Dendritic cell treated with granulocyte-macrophage colony-stimulating factor and Interleukin-4, amounts not matched to agents 40 ng/mL and 50 ng/mL, for 4 days (primary cell): ENCODE measurements at regions not wholly inside any gene's neighbourhood (a gene's known extent, or its start where the extent isn't known, plus 50 kb on each side); places are given as distances from the start of the nearest gene placed in this dataset.
A peak's percentile ranks its signal among the peaks of the same experiment; 100 is the strongest.

Experiments used
- H3K27ac Mint-ChIP-seq: one replicate; pipeline ENCODE4 v1.8.0; 2022; ENCODE audit warnings: mild to moderate bottlenecking, mixed read lengths
- H3K27me3 Mint-ChIP-seq: one replicate; pipeline ENCODE4 v1.8.0; 2022; ENCODE audit warnings: mild to moderate bottlenecking, mixed read lengths
- H3K36me3 Mint-ChIP-seq: one replicate; pipeline ENCODE4 v1.8.0; 2022; ENCODE audit warnings: low read depth, mixed read lengths
- H3K4me1 Mint-ChIP-seq: one replicate; pipeline ENCODE4 v1.8.0; 2022; ENCODE audit warnings: low read depth, mixed read lengths
- H3K4me3 Mint-ChIP-seq: one replicate; pipeline ENCODE4 v1.8.0; 2022; ENCODE audit warnings: mild to moderate bottlenecking, moderate library complexity, mixed read lengths
- H3K9me3 Mint-ChIP-seq: one replicate; pipeline ENCODE4 v1.8.0; 2022; ENCODE audit warnings: mixed read lengths
- intact Hi-C: fragments of 100-400 bp; cut with micrococcal nuclease; formaldehyde crosslinking; loops from one replicate; pipeline ENCODE4 v1.15.0; 2022

- peaks cover 75% of the 10 kb centered on the region for H3K4me1 Mint-ChIP-seq
- no peaks in the 10 kb centered on the region for H3K36me3 Mint-ChIP-seq
- no peaks in the 10 kb centered on the region for H3K9me3 Mint-ChIP-seq
- H3K27me3 Mint-ChIP-seq: peaks cover 14% of the 10 kb centered on the region
- no peak overlapping the region for H3K4me3 Mint-ChIP-seq
- peak overlapping the region; percentile 22 for H3K27ac Mint-ChIP-seq
- intact Hi-C loops: no loop called here
Measured at GRCh38 chr19:28486473-28486872, 726.5 kb downstream of the UQCRFS1 start.

- peak overlapping the region; percentile 45 for H3K27ac Mint-ChIP-seq
- H3K36me3 Mint-ChIP-seq: no peaks in the 10 kb centered on the region
- no peaks in the 10 kb centered on the region for H3K9me3 Mint-ChIP-seq
- intact Hi-C loops: no loop called here
- no peak overlapping the region for H3K4me3 Mint-ChIP-seq
- H3K27me3 Mint-ChIP-seq: peaks cover 14% of the 10 kb centered on the region
- peaks cover 86% of the 10 kb centered on the region for H3K4me1 Mint-ChIP-seq
Measured at GRCh38 chr19:28485292-28485691, 727.7 kb downstream of the UQCRFS1 start.

- Mint-ChIP-seq H3K27me3 (peaks cover 14% of the 10 kb centered on the region), H3K4me1 (peaks cover 80% of the 10 kb centered on the region), H3K27ac (peak overlapping the region; percentile 71), H3K4me3 (no peak overlapping the region), H3K36me3 (no peaks in the 10 kb centered on the region), H3K9me3 (no peaks in the 10 kb centered on the region)
- intact Hi-C loops: no loop called here
Measured at GRCh38 chr19:28483197-28483596, 729.8 kb downstream of the UQCRFS1 start.

GRCh38 chr19:28482221-28482620, 730.7 kb downstream of the UQCRFS1 start:
- no peaks in the 10 kb centered on the region for H3K36me3 Mint-ChIP-seq
- H3K27ac Mint-ChIP-seq: peak overlapping the region; percentile 42
- peaks cover 8% of the 10 kb centered on the region for H3K27me3 Mint-ChIP-seq
- peaks cover 74% of the 10 kb centered on the region for H3K4me1 Mint-ChIP-seq
- no peak overlapping the region for H3K4me3 Mint-ChIP-seq
- H3K9me3 Mint-ChIP-seq: no peaks in the 10 kb centered on the region
- intact Hi-C loops: no loop called here

- H3K4me1 Mint-ChIP-seq: peaks cover 72% of the 10 kb centered on the region
- H3K4me3 Mint-ChIP-seq: no peak overlapping the region
- peaks cover 8% of the 10 kb centered on the region for H3K27me3 Mint-ChIP-seq
- H3K36me3 Mint-ChIP-seq: no peaks in the 10 kb centered on the region
- intact Hi-C loops: no loop called here
- no peaks in the 10 kb centered on the region for H3K9me3 Mint-ChIP-seq
- H3K27ac Mint-ChIP-seq: peak overlapping the region; percentile 88
Measured at GRCh38 chr19:28481674-28482073, 731.3 kb downstream of the UQCRFS1 start.

- Mint-ChIP-seq H3K4me3 (no peak overlapping the region), H3K9me3 (no peaks in the 10 kb centered on the region), H3K36me3 (no peaks in the 10 kb centered on the region), H3K27me3 (peaks cover under 1% of the 10 kb centered on the region), H3K27ac (peak overlapping the region; percentile 6), H3K4me1 (peaks cover 71% of the 10 kb centered on the region)
- intact Hi-C loops: no loop called here
Measured at GRCh38 chr19:28475525-28475924, 737.4 kb downstream of the UQCRFS1 start.

- peak overlapping the region; percentile 63 for H3K27ac Mint-ChIP-seq
- H3K4me3 Mint-ChIP-seq: no peak overlapping the region
- peaks cover 5% of the 10 kb centered on the region for H3K27me3 Mint-ChIP-seq
- no peaks in the 10 kb centered on the region for H3K9me3 Mint-ChIP-seq
- intact Hi-C loops: no loop called here
- no peaks in the 10 kb centered on the region for H3K36me3 Mint-ChIP-seq
- peaks cover 81% of the 10 kb centered on the region for H3K4me1 Mint-ChIP-seq
Measured at GRCh38 chr19:28472843-28473242, 740.1 kb downstream of the UQCRFS1 start.

GRCh38 chr19:28471731-28472510, 741.0 kb downstream of the UQCRFS1 start:
- Mint-ChIP-seq H3K27me3 (peaks cover 8% of the 10 kb centered on the region), H3K4me3 (no peak overlapping the region)

GRCh38 chr19:28469544-28469943, 743.4 kb downstream of the UQCRFS1 start:
- Mint-ChIP-seq H3K4me3 (no peak overlapping the region), H3K27me3 (peaks cover 8% of the 10 kb centered on the region), H3K9me3 (no peaks in the 10 kb centered on the region), H3K27ac (peak overlapping the region; percentile 37), H3K4me1 (peaks cover 74% of the 10 kb centered on the region), H3K36me3 (no peaks in the 10 kb centered on the region)
- intact Hi-C loops: loop anchor here (5.0 kb wide), 1 partner anchor 33 kb away; no protein-coding TSS in a partner anchor

More at GRCh38 chr19:28471731-28472510, 741.0 kb downstream of the UQCRFS1 start:
- Mint-ChIP-seq H3K27ac (peak overlapping the region; percentile 63), H3K4me1 (peaks cover 82% of the 10 kb centered on the region), H3K9me3 (no peaks in the 10 kb centered on the region), H3K36me3 (no peaks in the 10 kb centered on the region)
- intact Hi-C loops: no loop called here

- intact Hi-C loops: loop anchor here (5.0 kb wide), 1 partner anchor 33 kb away; no protein-coding TSS in a partner anchor
- no peaks in the 10 kb centered on the region for H3K36me3 Mint-ChIP-seq
- H3K27me3 Mint-ChIP-seq: peaks cover 9% of the 10 kb centered on the region
- H3K4me1 Mint-ChIP-seq: peaks cover 69% of the 10 kb centered on the region
- no peak overlapping the region for H3K4me3 Mint-ChIP-seq
- H3K9me3 Mint-ChIP-seq: no peaks in the 10 kb centered on the region
- H3K27ac Mint-ChIP-seq: peak overlapping the region; percentile 54
Measured at GRCh38 chr19:28468701-28469459, 744.1 kb downstream of the UQCRFS1 start.

- H3K4me3 Mint-ChIP-seq: no peak overlapping the region
- no peak overlapping the region for H3K27ac Mint-ChIP-seq
- intact Hi-C loops: loop anchor here (1.0 to 5.0 kb wide), 2 partner anchors 36 to 167 kb away; no protein-coding TSS in a partner anchor
- no peaks in the 10 kb centered on the region for H3K9me3 Mint-ChIP-seq
- no peaks in the 10 kb centered on the region for H3K36me3 Mint-ChIP-seq
- H3K4me1 Mint-ChIP-seq: peaks cover 50% of the 10 kb centered on the region
- peaks cover 9% of the 10 kb centered on the region for H3K27me3 Mint-ChIP-seq
Measured at GRCh38 chr19:28466107-28467045, 746.6 kb downstream of the UQCRFS1 start.

GRCh38 chr19:28465371-28466086, 747.4 kb downstream of the UQCRFS1 start:
- intact Hi-C loops: loop anchor here (1.0 to 5.0 kb wide), 2 partner anchors 37 to 168 kb away; no protein-coding TSS in a partner anchor
- H3K4me1 Mint-ChIP-seq: peaks cover 55% of the 10 kb centered on the region
- H3K36me3 Mint-ChIP-seq: no peaks in the 10 kb centered on the region
- no peak overlapping the region for H3K4me3 Mint-ChIP-seq
- H3K27ac Mint-ChIP-seq: peak overlapping the region; percentile 9
- H3K9me3 Mint-ChIP-seq: no peaks in the 10 kb centered on the region
- peaks cover 9% of the 10 kb centered on the region for H3K27me3 Mint-ChIP-seq
